GM18519 (cell line): ENCODE measurements at regions not wholly inside any gene's neighbourhood (a gene's known extent, or its start where the extent isn't known, plus 50 kb on each side); places are given as distances from the start of the nearest gene placed in this dataset.
"Not testable (repeated sequence)": the region's sequence is repeated elsewhere in the genome, so short reads cannot be mapped to it uniquely, and the experiment has no call there.

ENCODE experiments used
- ATAC-seq: cut with Tn5 transposase; IDR thresholded peaks from one replicate; pipeline ENCODE4 v1.9.1; 2021; ENCODE audit warnings: mild to moderate bottlenecking, moderate library complexity; ENCODE audit not compliant: unreplicated experiment, low FRiP score

- no peak for ATAC-seq
Observed at GRCh38 chr3:158026236-158026635, 80.0 kb downstream of the SHOX2 start.

- not testable (repeated sequence) for ATAC-seq
Observed at GRCh38 chr3:158019897-158020296, 86.3 kb downstream of the SHOX2 start.

GRCh38 chr3:158018462-158018861, 87.8 kb downstream of the SHOX2 start:
- no peak for ATAC-seq

GRCh38 chr3:158012901-158013300, 93.3 kb downstream of the SHOX2 start:
- no peak for ATAC-seq

- ATAC-seq: no peak
Observed at GRCh38 chr3:158005391-158006100, 100.7 kb downstream of the SHOX2 start.

GRCh38 chr3:157999246-157999645, 107.0 kb downstream of the SHOX2 start:
- no peak for ATAC-seq

- ATAC-seq: no peak
Observed at GRCh38 chr3:157982359-157982758, 123.9 kb downstream of the SHOX2 start.

GRCh38 chr3:157981819-157982218, 124.4 kb downstream of the SHOX2 start:
- no peak for ATAC-seq

GRCh38 chr3:157979022-157979421, 127.2 kb downstream of the SHOX2 start:
- ATAC-seq: no peak

- no peak for ATAC-seq
Observed at GRCh38 chr3:157961665-157962064, 144.6 kb downstream of the SHOX2 start.

- no peak for ATAC-seq
Observed at GRCh38 chr3:157958457-157958856, 147.8 kb downstream of the SHOX2 start.

GRCh38 chr3:157956850-157957249, 149.4 kb downstream of the SHOX2 start:
- no peak for ATAC-seq

- ATAC-seq: no peak
Observed at GRCh38 chr3:157956176-157956575, 150.0 kb downstream of the SHOX2 start.

GRCh38 chr3:157953565-157953964, 152.7 kb downstream of the SHOX2 start:
- ATAC-seq: no peak

- ATAC-seq: no peak
Observed at GRCh38 chr3:157948605-157949383, 157.4 kb downstream of the SHOX2 start.

- ATAC-seq: no peak
Observed at GRCh38 chr3:157939166-157939565, 167.1 kb downstream of the SHOX2 start.

GRCh38 chr3:157938154-157938779, 168.0 kb downstream of the SHOX2 start:
- ATAC-seq: no peak

- no peak for ATAC-seq
Observed at GRCh38 chr3:157931517-157931916, 174.7 kb downstream of the SHOX2 start.

GRCh38 chr3:157930000-157930780, 176.0 kb downstream of the SHOX2 start:
- no peak for ATAC-seq

GRCh38 chr3:157926822-157927221, 179.4 kb downstream of the SHOX2 start:
- no peak for ATAC-seq

GRCh38 chr3:157922614-157923013, 183.6 kb downstream of the SHOX2 start:
- ATAC-seq: no peak
